ENCODE measurements at regions not wholly inside any gene's neighbourhood (a gene's known extent, or its start where the extent isn't known, plus 50 kb on each side); places are given as distances from the start of the nearest gene placed in this dataset.

DNA sequence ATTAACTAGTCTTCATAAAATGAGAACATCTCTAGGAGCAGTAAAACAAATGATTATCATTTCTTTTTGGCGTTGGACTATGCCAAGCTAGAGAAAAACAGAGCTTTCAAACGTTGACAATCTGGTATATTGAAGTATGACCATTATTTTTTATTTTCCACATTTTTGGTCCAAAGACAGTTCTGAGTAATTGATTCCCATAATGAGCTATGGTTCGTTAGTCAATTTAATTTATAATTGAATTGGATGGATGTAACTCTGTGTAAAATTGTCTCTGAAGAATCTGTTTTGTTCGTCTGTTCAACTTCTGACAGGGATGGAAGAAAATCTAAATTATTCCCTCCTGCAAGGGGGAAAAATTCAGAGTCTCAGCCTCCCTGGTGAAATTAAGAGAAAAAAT, 234.5 kb downstream of the LMO4 start:
- DNase-seq (ENCODE audit: low spot score) = no peak
- Mint-ChIP-seq H3K27ac (no peak overlapping the region), H3K36me3 (no peaks in the 10 kb centered on the region), H3K4me1 (no peaks in the 10 kb centered on the region), H3K9me3 (no peaks in the 10 kb centered on the region), H3K4me3 (no peak overlapping the region), H3K27me3 (ENCODE audit: low read depth) (no peaks in the 10 kb centered on the region)
- TF ChIP-seq FOXK1 (CRISPR knock-in tag; IDR thresholded peaks at IDR 0.05) = no peak
- TF ChIP-seq SMAD4 (CRISPR knock-in tag; IDR thresholded peaks at IDR 0.05) = no peak
- TF ChIP-seq JAZF1 (CRISPR knock-in tag; IDR thresholded peaks at IDR 0.05) = no peak
- no peak for TF ChIP-seq NFE2L1 (CRISPR knock-in tag; IDR thresholded peaks at IDR 0.05)
- no peak for TF ChIP-seq TEAD4 (CRISPR knock-in tag; IDR thresholded peaks at IDR 0.05)
- TF ChIP-seq, protein P1, sequence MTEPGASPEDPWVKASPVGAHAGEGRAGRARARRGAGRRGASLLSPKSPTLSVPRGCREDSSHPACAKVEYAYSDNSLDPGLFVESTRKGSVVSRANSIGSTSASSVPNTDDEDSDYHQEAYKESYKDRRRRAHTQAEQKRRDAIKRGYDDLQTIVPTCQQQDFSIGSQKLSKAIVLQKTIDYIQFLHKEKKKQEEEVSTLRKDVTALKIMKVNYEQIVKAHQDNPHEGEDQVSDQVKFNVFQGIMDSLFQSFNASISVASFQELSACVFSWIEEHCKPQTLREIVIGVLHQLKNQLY (CRISPR knock-in tag; IDR thresholded peaks at IDR 0.05) = no peak
- TF ChIP-seq, protein P2, sequence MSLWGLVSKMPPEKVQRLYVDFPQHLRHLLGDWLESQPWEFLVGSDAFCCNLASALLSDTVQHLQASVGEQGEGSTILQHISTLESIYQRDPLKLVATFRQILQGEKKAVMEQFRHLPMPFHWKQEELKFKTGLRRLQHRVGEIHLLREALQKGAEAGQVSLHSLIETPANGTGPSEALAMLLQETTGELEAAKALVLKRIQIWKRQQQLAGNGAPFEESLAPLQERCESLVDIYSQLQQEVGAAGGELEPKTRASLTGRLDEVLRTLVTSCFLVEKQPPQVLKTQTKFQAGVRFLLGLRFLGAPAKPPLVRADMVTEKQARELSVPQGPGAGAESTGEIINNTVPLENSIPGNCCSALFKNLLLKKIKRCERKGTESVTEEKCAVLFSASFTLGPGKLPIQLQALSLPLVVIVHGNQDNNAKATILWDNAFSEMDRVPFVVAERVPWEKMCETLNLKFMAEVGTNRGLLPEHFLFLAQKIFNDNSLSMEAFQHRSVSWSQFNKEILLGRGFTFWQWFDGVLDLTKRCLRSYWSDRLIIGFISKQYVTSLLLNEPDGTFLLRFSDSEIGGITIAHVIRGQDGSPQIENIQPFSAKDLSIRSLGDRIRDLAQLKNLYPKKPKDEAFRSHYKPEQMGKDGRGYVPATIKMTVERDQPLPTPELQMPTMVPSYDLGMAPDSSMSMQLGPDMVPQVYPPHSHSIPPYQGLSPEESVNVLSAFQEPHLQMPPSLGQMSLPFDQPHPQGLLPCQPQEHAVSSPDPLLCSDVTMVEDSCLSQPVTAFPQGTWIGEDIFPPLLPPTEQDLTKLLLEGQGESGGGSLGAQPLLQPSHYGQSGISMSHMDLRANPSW (CRISPR knock-in tag; conservative IDR thresholded peaks at IDR 0.05; ENCODE audit: low read depth) = no peak
- no peak for TF ChIP-seq GRHL2 (CRISPR knock-in tag; IDR thresholded peaks at IDR 0.05; ENCODE audit: insufficient replicate concordance, severe bottlenecking)
- TF ChIP-seq, protein P3, sequence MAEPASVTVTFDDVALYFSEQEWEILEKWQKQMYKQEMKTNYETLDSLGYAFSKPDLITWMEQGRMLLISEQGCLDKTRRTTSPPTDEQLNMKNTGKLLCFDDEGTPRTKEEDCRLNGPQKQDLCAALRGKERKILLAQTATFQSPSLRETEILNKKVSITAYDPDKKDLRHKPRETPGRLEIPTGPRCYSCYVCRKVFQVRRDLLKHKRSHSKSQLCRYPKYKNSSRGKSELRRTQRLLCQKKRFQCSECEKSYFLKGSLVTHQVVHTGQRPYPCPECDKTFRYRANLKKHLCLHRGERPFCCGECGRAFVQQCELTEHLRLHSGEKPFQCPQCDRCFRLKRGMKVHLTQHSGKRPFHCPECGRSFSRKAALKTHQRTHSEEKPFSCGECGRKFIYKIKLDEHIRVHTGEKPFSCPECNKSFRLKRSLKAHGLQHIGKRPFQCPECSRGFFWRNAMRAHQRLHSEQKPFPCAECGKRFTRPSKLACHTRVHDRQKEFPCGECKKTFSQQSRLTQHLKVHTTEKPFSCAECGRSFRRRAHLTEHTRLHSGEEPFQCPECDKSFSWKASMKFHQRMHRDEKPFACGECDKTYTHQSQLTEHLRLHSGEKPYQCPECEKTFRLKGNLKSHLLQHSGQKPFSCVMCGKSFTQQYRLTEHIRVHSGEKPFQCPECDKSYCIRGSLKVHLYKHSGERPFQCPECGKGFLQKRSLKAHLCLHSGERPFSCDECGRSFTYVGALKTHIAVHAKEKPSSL (CRISPR knock-in tag; conservative IDR thresholded peaks at IDR 0.05) = no peak
- TF ChIP-seq, protein P4, sequence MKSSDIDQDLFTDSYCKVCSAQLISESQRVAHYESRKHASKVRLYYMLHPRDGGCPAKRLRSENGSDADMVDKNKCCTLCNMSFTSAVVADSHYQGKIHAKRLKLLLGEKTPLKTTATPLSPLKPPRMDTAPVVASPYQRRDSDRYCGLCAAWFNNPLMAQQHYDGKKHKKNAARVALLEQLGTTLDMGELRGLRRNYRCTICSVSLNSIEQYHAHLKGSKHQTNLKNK (CRISPR knock-in tag; IDR thresholded peaks at IDR 0.05) = no peak
- no peak for TF ChIP-seq ESRRA (CRISPR knock-in tag; IDR thresholded peaks at IDR 0.05; ENCODE audit: borderline replicate concordance)
- no peak for TF ChIP-seq RORB (CRISPR knock-in tag; IDR thresholded peaks at IDR 0.05)
- no peak for TF ChIP-seq ZNF138 (CRISPR knock-in tag; conservative IDR thresholded peaks at IDR 0.05)
- TF ChIP-seq, protein P5, sequence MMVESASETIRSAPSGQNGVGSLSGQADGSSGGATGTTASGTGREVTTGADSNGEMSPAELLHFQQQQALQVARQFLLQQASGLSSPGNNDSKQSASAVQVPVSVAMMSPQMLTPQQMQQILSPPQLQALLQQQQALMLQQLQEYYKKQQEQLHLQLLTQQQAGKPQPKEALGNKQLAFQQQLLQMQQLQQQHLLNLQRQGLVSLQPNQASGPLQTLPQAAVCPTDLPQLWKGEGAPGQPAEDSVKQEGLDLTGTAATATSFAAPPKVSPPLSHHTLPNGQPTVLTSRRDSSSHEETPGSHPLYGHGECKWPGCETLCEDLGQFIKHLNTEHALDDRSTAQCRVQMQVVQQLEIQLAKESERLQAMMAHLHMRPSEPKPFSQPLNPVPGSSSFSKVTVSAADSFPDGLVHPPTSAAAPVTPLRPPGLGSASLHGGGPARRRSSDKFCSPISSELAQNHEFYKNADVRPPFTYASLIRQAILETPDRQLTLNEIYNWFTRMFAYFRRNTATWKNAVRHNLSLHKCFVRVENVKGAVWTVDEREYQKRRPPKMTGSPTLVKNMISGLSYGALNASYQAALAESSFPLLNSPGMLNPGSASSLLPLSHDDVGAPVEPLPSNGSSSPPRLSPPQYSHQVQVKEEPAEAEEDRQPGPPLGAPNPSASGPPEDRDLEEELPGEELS (CRISPR knock-in tag; IDR thresholded peaks at IDR 0.05) = no peak
- TF ChIP-seq, protein P6, sequence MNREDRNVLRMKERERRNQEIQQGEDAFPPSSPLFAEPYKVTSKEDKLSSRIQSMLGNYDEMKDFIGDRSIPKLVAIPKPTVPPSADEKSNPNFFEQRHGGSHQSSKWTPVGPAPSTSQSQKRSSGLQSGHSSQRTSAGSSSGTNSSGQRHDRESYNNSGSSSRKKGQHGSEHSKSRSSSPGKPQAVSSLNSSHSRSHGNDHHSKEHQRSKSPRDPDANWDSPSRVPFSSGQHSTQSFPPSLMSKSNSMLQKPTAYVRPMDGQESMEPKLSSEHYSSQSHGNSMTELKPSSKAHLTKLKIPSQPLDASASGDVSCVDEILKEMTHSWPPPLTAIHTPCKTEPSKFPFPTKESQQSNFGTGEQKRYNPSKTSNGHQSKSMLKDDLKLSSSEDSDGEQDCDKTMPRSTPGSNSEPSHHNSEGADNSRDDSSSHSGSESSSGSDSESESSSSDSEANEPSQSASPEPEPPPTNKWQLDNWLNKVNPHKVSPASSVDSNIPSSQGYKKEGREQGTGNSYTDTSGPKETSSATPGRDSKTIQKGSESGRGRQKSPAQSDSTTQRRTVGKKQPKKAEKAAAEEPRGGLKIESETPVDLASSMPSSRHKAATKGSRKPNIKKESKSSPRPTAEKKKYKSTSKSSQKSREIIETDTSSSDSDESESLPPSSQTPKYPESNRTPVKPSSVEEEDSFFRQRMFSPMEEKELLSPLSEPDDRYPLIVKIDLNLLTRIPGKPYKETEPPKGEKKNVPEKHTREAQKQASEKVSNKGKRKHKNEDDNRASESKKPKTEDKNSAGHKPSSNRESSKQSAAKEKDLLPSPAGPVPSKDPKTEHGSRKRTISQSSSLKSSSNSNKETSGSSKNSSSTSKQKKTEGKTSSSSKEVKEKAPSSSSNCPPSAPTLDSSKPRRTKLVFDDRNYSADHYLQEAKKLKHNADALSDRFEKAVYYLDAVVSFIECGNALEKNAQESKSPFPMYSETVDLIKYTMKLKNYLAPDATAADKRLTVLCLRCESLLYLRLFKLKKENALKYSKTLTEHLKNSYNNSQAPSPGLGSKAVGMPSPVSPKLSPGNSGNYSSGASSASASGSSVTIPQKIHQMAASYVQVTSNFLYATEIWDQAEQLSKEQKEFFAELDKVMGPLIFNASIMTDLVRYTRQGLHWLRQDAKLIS (CRISPR knock-in tag; IDR thresholded peaks at IDR 0.05; ENCODE audit: borderline replicate concordance) = no peak
- TF ChIP-seq EMX1 (CRISPR knock-in tag; IDR thresholded peaks at IDR 0.05) = no peak
- TF ChIP-seq KAT7 (CRISPR knock-in tag; IDR thresholded peaks at IDR 0.05; ENCODE audit: borderline replicate concordance) = no peak
- no peak for TF ChIP-seq IRF2 (CRISPR knock-in tag; IDR thresholded peaks at IDR 0.05; ENCODE audit: borderline replicate concordance, low read depth)
- no peak for TF ChIP-seq JUN (CRISPR knock-in tag; IDR thresholded peaks at IDR 0.05)
- POLR2A ChIA-PET = no interaction called here
- CTCF ChIA-PET = no interaction called here
- ATAC-seq = no peak
